ENCODE measurements at regions not wholly inside any gene's neighbourhood (a gene's known extent, or its start where the extent isn't known, plus 50 kb on each side); places are given as distances from the start of the nearest gene placed in this dataset.
"Not testable (repeated sequence)": the region's sequence is repeated elsewhere in the genome, so short reads cannot be mapped to it uniquely, and the experiment has no call there.

DNA sequence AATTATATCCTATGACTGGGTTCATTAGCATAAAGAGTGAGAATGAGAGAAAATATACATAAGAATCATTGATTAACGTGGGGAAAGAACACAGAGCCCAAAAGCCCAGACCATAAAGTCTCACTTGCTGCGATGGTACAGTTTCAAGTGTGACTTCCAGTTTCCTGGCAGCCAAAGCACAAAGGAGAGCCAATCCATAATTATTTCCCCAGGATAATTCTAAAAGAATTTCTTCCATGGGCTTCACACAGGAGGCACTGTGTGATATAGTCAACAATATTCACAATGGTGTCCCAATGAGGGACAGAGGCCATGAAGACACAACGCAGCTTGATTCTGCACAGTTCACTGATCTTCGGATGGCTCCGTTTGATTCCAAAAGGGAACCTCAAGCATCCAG lies 321.6 kb downstream of the PLPP3 start:
- DNase-seq = no peak

DNA sequence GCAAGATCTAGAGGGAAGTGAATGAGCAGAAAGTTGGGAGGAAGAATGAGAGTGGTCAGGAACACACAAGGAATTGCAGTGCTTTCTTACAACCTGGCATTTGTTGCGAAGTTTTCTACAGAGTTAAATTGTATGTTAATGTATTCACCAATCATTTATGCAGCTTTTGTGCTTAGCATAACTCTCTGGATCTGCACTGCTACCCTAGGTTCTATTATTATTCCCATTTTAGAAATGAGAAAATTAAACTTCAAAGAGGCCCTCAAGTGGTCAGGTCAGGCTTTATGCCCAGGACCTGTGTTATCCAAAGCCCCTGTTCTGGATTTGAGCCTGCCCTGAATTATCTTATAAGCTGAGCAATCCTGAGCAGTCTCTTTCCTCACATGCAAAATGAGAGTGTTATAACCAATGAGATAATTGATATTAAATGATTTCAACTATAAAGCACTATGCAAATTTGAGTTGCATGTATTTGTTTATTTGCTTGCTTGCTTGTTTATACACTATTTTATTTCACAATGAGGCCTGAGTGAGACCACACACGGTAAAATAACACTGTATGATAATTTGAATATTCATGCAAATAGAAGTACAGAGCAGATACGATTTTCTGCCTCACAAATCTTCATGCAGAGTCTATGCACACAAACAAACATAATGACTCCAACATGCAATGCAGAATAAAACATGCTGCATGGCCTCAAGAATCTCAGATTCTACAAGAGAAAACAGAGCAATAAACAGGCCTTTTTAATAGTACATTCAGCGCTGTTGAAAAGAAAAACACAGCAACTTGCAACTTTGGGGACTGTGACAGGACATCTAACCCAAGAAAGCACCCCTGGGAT lies 323.0 kb downstream of the PLPP3 start:
- DNase-seq = no peak

DNA sequence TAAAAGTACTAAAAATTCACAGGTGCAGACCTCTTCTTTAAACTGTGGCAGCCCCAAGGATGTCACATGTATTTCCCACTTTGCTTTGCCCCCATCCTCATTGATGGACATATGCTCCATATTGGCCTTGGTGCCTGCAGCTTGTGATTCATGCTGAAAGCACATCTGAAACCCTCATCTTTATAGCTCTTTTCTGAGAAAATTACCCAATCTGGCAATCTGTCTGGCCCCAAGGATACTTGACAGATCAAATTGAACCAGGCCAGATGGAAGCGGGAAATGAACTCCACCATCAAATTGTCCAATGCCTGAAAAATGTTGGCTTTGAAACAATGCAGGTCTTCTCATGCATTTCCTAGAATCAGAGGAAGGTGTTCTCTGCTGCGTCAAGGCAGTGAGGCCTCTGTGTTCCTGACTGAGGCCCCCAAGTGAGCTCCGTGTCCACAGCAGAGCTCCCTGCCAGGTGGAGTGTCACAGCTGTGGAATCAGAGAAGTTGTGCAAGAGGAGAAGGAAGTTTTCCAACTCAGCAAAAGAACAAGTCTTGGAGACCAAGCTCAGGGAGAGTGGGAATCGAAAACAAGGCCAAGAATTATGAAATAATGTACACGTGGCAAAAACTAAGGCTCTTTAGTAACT lies 323.7 kb downstream of the PLPP3 start:
- DNase-seq = no peak

DNA sequence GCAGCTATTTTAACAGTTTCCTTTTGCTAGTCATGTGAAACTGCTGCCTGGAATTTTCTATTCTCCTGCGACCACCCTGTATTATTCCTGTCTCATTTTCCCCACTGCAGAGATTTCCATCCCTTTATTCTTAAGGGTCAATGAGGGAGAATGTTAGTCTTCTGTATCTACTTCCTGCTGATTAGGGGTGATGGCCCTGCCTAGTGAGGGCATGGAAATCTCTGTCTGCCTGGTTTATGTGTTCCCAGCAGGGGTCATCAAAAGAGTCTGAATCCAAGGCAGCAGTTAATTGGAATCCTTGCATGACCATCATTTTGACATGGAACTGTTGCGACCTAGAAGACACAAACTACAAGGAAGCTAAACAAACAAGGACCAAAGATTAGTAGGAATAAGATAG lies 325.2 kb downstream of the PLPP3 start:
- no peak for DNase-seq

DNA sequence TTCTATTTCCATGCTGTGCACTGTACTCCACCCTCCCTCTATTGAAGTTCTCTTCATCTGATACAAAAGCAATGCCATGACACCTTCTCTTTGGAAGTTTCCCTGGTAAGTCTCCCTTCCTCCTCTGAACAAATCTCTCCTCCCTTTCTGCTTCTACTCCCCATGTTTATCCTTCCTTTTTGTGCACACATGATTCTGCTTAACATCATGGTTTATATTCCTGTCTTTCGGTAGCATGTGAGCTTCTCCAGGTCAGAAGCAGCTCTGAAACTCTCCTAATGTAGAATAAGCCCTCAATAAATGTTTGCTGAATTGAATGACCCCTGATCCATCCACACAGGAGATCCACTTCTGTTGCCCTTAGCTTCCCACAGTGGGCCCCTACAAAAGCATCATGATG lies 328.6 kb downstream of the PLPP3 start:
- DNase-seq = no peak

DNA sequence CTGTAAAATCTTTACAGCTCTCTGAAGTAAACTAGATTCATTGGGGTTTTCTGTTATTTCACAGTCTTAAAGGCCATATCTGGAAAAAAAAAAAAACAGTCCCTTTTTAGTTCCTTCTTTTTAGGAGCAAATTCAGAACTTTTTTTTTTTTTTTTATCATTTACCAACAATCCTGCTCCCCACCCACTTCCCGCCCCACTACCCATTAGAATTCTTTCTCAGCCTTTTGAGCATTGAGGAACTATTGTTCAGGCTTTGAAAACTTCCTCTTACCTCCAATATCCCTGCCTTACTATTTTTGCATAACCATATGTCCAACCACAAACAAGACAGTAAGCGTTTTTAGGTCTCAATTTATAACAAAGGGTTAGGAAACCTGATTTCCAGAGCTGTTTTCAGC lies 330.1 kb downstream of the PLPP3 start:
- no peak for DNase-seq

DNA sequence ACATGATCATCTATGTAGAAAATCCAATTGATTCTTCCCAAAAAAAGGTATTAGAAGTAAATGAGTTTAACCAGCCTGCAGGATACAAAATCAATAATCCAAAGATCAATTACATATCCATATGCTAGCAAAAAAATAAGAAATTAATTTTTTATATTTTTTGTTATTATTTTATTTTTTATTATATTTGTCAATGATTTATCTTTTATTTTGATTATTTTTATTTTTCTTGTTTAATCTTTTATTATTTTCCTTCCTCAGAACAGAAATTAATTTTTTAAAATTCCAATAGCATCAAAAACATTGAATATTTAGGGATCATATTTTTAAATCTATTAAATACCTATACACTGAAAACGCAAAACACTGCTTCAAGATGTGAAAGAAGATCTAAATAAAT lies 331.2 kb downstream of the PLPP3 start:
- DNase-seq = no peak

DNA sequence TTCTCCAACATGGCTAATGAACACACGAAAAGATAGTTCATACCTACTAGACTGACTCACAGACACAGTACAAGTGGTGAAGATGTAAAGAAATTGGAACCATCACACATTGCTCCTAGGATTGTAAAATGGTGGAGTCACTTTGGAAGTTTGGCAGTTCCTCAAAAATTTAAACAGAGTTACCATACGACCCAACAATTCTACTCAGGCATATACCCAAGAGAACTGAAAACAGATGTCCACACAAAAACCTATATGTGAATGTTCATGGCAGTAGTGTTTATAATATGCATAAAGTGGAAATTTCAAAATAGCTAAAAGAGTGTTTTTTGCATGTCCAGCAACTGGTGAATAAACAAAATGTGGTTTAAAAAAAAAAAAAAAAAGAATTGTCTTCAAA lies 332.6 kb downstream of the PLPP3 start:
- DNase-seq = not testable (repeated sequence)

DNA sequence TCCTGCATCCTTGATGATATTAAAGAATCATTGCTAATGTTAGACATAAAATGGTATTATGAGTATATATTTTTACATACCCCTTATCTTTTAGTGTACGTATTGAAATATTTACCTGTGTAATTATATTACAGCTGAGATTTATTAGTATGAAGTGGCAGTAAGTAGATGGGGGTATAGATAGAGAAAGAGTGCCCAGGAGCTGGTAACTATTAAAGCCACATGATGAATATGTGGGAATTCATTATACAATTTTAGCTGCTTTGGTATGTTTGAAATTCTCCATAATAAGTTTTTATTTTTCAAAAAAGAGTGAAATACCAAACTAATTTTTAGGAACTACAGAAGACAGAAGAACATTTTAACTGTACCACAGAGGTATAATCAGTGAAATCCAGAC lies 339.0 kb downstream of the PLPP3 start:
- no peak for DNase-seq

DNA sequence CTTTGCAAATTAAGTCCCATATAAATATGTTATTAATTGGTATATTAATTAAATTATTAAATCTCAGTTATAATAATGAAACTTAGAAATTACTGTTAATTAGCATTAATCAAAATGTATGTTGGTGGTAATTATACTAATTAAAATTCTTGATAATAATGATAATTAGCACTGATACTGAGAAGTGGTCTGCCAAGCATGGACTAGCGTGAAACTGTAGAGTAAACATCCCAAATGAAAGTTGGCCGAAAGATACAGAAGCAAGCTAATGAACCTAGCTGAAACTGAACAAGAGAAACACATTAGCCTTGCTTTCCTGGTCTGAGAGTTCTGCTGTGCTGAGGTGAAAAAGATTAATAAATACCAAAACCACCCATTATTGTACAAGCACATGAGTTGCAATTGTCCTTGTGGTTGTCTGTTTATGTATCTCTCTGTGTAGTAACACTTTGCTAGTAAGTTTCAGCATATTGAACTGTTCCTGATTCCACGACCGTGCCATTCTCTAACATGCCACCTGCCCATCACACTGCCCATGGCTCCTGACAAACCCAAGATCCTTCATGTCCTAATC lies 341.8 kb downstream of the PLPP3 start:
- no peak for DNase-seq

DNA sequence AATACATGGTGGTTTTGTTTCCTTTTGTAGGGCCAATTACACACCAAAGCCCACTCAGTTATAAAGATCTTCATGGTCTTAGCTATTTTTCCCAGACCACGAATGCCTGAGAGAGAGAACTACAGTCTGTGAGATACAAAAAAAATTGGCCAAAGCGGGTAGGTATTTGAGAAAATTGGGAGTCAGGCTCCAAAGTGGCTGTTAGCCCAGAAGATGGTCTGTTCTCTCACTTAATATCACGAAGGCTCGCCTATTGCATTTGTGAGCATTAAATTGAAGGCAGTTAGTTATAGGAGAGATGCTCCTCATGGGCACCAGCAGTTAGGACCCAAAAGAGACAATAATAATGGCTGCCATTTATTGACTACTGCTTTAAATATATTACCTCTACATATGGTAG lies 342.7 kb downstream of the PLPP3 start:
- no peak for DNase-seq

DNA sequence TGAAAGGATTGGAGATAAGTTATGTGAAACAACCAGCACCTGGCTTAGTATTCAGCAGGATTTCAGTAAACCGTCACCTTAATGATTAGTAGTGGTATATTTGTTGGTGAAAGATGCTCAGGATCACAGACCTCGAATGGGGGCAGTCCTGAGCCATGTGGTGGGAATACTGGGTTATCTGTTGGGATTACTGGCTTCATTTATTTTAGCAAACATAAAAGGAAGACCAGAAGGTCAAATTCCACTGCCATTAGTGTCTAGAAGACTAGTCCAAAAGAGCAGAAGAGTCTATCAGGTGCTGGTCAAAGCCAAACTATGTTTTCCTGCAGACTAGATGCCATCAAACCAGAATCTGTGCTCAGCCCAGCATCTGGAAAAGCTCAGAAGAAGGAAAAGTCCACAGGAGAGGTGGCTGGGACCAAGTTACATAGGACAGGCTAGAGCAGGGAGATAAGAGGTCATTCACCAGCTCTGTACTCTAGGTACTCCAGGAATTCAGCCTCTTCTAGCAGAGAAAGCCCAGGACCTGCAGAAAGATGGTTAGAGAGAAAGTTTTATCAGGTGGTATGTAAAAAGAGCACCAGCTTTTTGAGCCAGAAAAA lies 343.4 kb downstream of the PLPP3 start:
- DNase-seq = no peak

DNA sequence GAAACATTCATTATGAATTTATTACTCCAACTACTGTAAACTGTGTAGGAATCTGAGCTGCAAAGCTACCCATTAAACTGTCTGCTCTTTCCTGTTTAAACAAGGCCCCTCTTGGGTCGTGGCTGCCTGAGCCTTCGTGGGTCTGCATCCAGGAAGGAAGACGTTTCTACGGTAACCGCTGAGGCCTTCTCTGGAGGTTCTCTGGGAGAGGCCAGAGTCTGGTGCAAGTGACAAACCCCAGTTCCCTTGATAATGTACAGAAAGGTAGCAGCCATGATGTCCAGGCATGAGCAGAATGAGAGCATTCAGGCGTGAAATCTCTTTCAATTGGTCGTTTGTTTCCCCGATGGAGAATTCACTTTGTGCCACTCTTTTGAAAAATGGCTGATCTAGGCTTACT lies 350.2 kb downstream of the PLPP3 start:
- no peak for DNase-seq

DNA sequence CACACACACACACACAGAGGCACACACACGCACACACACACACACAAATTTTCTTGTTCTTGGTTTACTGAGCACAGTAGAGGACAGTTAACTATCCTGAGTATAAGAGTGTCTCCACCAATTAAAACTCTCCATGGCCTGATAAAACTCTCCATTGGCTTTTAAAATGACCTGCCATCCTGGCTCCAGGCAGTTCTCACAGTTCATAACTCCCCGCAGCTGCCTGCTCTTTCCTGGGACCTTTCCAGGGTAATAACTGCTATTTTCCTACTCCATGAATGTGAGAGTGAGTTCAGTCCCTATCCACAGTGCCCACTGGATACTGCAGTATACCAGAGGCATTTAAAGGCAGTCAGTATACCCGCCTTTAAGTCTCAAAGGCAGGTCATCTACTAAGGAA lies 351.5 kb downstream of the PLPP3 start:
- no peak for DNase-seq

DNA sequence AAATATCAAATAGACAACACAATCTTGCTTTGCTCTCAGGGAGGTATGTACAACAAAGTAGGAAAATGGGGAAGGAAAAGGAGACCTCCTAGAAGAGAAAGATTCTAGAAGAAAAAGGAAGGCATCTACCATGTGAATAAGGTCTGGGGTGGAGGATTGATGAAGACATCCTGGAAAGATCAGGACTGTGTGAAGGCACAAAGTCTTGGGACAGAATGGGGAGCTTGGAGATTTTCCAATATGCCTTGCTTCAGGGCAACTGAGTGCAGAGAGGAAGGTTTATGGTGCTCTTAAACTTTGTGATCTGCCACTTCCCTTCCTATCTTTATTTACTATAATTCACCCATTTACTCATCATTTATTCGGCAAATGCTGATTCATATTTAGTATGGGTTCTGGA lies 352.0 kb downstream of the PLPP3 start:
- DNase-seq = no peak

DNA sequence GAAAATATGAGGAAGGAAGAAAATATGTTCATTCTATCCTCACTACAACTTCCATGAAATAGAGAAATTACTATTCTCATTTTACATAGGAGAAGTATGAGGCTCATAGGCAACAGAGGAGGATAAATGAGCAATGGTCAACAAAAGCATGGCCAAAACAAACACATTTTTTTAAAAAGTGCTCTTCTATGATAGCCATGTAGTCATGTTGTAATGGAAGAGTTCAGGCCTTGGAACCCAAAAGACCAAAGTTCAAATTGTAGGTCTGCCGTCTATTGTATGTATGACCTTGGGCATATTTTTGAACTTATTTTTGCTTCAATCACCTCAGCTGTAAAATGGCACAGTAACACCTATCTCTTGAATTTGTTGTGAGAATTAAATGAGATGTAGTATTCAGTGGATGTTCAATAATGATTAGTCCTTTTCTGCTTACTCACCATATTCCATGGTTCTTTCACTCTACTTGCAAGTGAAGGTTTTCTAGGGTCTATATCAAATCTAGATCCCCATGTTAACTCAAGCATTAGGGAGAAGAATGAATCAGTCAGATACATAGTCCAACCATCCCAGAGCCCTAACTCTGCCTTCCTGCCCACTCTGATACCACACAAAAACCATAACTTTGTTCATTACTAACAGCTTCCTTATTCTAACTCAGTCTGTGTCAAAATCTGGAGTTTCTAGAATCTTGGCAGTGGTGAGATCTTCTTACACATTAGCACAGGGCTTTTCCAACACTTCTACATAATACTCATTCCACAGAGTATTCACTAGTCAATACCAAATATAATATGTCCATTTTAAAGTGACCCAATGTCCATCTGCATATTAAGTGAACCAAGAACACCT lies 353.2 kb downstream of the PLPP3 start:
- no peak for DNase-seq

DNA sequence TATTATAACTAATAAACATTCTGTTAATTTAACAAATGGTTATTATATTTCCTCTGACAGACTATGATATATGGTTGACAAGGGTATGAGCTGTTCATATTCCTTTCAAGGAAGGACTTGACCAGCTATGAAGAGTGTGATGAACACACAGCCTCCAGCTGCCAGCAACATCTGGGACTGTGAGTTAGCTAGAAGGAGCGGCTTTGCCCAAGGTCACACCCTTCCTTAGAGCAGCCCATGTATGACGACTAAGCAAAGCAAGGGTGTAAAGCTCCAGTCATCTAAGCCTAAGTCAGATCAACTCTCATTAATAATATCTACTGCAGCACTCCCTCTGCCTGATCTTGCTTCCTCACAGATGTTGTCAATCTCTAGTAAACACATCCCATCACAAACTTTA lies 355.4 kb downstream of the PLPP3 start:
- DNase-seq = no peak

DNA sequence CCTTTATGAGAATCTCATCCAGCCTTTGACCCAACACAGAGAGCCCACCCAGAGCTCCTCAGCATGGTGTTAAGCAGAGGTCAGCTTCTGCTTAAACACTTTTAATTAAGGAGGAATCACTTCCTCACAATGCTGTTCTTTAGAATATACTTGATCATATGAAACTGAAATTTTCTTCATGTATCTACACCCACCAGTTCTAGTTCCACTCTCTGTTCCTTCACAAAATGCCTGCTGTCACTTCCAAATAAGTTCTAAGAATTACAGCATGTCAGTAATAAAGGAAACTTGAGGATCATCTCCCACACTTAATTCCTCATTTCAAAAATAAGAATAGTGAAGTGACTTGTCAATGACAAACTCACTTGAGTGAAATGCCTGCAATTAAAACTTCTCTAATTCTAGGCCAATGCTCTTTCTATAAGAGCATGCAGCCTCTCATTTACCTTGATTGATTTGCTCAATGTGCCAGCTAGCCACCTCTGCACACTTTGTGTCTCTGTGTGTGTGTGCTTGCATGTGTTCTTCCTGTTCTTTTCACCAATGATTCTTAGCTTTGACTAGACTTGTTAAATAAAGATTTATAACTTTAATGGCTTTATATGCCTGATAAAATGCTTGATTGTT lies 356.3 kb downstream of the PLPP3 start:
- DNase-seq = no peak

DNA sequence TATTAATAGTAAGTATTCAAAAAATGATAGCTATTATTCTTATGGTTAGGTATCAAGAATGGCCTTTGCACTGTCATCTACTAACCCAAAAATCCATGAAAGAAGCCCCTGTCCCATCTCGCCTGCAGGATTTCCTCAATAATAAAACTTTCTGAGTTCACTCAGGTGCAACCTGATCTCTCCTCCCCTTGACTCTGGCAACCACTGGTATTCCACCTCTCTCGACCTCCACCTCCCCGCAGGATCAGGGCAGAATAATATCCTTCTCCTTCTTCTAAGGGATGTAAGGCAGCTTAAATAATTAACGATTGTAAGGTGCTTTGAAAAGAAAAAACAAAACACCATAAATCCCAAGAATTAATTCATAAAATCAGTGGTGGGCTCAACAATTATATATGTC lies 359.3 kb downstream of the PLPP3 start:
- no peak for DNase-seq

DNA sequence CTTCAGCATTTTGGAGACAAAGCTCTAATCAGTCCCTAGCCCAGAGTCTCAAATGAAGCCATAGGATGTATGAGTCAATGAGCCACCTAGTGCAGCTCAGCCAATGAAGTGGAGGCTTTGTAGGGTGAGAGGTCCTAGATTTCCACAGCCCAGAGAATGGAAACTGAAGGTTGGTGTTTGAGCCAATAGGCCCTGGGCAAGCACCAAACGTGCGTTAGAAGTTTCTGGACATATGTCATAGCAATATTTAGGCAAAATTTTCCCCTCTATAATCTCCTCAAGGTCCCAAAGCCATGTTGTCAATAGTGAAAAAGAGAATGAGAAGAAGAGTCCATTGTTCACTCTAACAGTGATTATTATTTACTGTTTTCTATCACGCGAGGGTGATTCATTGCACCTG lies 361.3 kb downstream of the PLPP3 start:
- DNase-seq = no peak

DNA sequence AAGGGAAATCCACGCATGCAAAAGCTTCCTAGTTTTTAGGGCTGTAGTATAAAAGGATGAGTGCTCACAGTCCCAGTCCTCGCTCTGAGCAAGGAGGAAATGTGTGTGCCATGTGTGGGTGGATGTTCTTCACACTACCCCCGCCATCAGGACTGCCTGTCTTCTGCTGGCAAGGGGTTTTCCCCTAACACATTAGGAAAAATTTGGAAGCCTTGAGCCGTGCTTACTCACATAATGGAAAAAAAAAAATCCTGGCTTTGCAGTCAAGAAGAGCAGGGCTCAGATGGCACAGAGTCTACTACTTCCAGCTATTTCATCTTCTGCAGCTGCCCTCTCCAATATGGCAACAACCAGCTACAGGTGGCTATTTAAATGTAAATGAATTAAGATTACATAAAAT lies 363.1 kb downstream of the PLPP3 start:
- no peak for DNase-seq

DNA sequence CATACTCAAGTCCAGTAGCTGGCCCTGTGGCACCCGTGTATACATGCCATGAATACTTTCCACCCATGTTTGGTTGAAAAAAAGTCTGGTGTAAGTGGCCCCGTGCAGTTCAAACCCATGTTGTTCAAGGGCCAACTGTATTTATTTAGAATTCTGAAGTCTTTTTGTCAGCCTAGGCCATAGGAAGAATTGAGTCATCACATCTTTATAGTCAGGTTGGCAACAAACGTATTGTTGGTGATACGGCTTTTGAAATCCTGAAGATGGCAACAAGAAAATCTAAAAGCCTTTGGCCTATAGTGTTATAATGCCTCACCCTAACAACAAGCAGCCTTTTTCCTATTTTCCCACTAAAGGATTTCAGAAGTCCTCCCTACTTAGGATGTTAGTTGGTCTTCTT lies 363.6 kb downstream of the PLPP3 start:
- no peak for DNase-seq

DNA sequence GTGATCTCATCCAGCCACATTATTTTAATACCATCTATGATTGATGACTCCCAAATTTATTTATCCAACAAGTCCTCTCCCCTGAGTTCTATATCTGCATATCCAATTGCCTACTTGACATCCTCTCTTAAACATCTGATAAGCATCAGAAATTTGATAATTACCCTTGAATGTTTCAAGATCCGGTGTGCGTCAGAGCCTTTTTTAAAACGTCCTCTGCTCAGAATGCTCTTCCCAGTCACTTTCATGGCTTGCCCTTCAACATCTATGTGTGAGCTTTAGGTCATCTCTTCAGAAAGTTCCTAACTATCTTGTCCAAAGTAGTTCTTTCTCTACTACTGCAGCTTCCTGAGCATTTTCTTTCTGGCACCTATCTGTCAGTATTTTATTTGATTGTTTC lies 364.3 kb downstream of the PLPP3 start:
- DNase-seq = no peak

Measured in CD4-positive, alpha-beta T cell treated with Interleukin-21 for 1 hour (primary cell).